ENCODE measurements at regions not wholly inside any gene's neighbourhood (a gene's known extent, or its start where the extent isn't known, plus 50 kb on each side); places are given as distances from the start of the nearest gene placed in this dataset.
A peak's percentile ranks its signal among the peaks of the same experiment; 100 is the strongest.
"Not testable (repeated sequence)": the region's sequence is repeated elsewhere in the genome, so short reads cannot be mapped to it uniquely, and the experiment has no call there.

GRCh38 chr6:22126910-22127309 lies 169.9 kb downstream of the PRL start:
- no peak for FAIRE-seq

- FAIRE-seq, result no peak
Measured at GRCh38 chr6:22129751-22130150, 167.1 kb downstream of the PRL start.

- FAIRE-seq, result no peak
Measured at GRCh38 chr6:22132656-22133055, 164.2 kb downstream of the PRL start.

- no peak for FAIRE-seq
Measured at GRCh38 chr6:22133357-22133756, 163.5 kb downstream of the PRL start.

- no peak for FAIRE-seq
Measured at GRCh38 chr6:22134308-22134707, 162.5 kb downstream of the PRL start.

- FAIRE-seq, result peak; percentile 19
Measured at GRCh38 chr6:22135395-22135794, 161.4 kb downstream of the PRL start.

- FAIRE-seq, result not testable (repeated sequence)
Measured at GRCh38 chr6:22140736-22141135, 156.1 kb downstream of the PRL start.

GRCh38 chr6:22141241-22141745 lies 155.5 kb downstream of the PRL start:
- FAIRE-seq, result no peak

GRCh38 chr6:22142856-22143255 lies 154.0 kb downstream of the PRL start:
- FAIRE-seq, result no peak

GRCh38 chr6:22145376-22145775 lies 151.5 kb downstream of the PRL start:
- no peak for FAIRE-seq

GRCh38 chr6:22145823-22146677 lies 150.8 kb downstream of the PRL start:
- no peak for FAIRE-seq

- FAIRE-seq, result no peak
Measured at GRCh38 chr6:22146678-22146930, 150.2 kb downstream of the PRL start.

GRCh38 chr6:22146931-22147701 lies 149.7 kb downstream of the PRL start:
- no peak for FAIRE-seq

GRCh38 chr6:22147921-22148776 lies 148.7 kb downstream of the PRL start:
- FAIRE-seq, result no peak

GRCh38 chr6:22149096-22149495 lies 147.7 kb downstream of the PRL start:
- FAIRE-seq, result no peak

GRCh38 chr6:22149501-22150367 lies 147.1 kb downstream of the PRL start:
- FAIRE-seq, result no peak

GRCh38 chr6:22150368-22151035 lies 146.3 kb downstream of the PRL start:
- no peak for FAIRE-seq

- FAIRE-seq, result peak; percentile 6
Measured at GRCh38 chr6:22151892-22152291, 144.9 kb downstream of the PRL start.

- no peak for FAIRE-seq
Measured at GRCh38 chr6:22152841-22153240, 144.0 kb downstream of the PRL start.

- FAIRE-seq, result no peak
Measured at GRCh38 chr6:22153384-22154158, 143.3 kb downstream of the PRL start.

GRCh38 chr6:22155551-22155950 lies 141.3 kb downstream of the PRL start:
- FAIRE-seq, result no peak

Measured in A204.1 (cell line).